ENCODE measurements at regions not wholly inside any gene's neighbourhood (a gene's known extent, or its start where the extent isn't known, plus 50 kb on each side); places are given as distances from the start of the nearest gene placed in this dataset.

- POLR2A ChIA-PET = no interaction called here
- Histone ChIP-seq H3K36me3 (ENCODE audit: control insufficient read depth, insufficient read depth, low read length) (no peaks in the 10 kb centered on the region), H3K4me3 (ENCODE audit: low read depth, low read length) (no peak overlapping the region), H3K27me3 (ENCODE audit: control insufficient read depth, insufficient read depth, low read length) (no peaks in the 10 kb centered on the region)
- no peak for DNase-seq (ENCODE audit: low read depth)
- CTCF ChIA-PET = interaction anchor here (1.5 kb wide), 1 partner anchor 9 kb away, joined by 3 read pairs; no protein-coding TSS in a partner anchor
- no peak for TF ChIP-seq CTCF (IDR thresholded peaks at IDR 0.05; ENCODE audit: insufficient read depth, low read depth, low read length)
Measured at GRCh38 chr12:76223869-76224268, 124.3 kb downstream of the BBS10 start.

GRCh38 chr12:76220980-76221379 lies 127.2 kb downstream of the BBS10 start:
- Histone ChIP-seq H3K4me3 (ENCODE audit: low read depth, low read length) (no peak overlapping the region), H3K36me3 (ENCODE audit: control insufficient read depth, insufficient read depth, low read length) (no peaks in the 10 kb centered on the region), H3K27me3 (ENCODE audit: control insufficient read depth, insufficient read depth, low read length) (no peaks in the 10 kb centered on the region)
- no peak for TF ChIP-seq CTCF (IDR thresholded peaks at IDR 0.05; ENCODE audit: insufficient read depth, low read depth, low read length)
- CTCF ChIA-PET = no interaction called here
- POLR2A ChIA-PET = no interaction called here
- DNase-seq (ENCODE audit: low read depth) = no peak

GRCh38 chr12:76219806-76220205 lies 128.4 kb downstream of the BBS10 start:
- no peak for DNase-seq (ENCODE audit: low read depth)
- Histone ChIP-seq H3K36me3 (ENCODE audit: control insufficient read depth, insufficient read depth, low read length) (no peaks in the 10 kb centered on the region), H3K4me3 (ENCODE audit: low read depth, low read length) (no peak overlapping the region), H3K27me3 (ENCODE audit: control insufficient read depth, insufficient read depth, low read length) (no peaks in the 10 kb centered on the region)
- CTCF ChIA-PET = no interaction called here
- TF ChIP-seq CTCF (IDR thresholded peaks at IDR 0.05; ENCODE audit: insufficient read depth, low read depth, low read length) = no peak
- POLR2A ChIA-PET = no interaction called here

- ChIA-PET CTCF (interaction anchor here (0.6 kb wide), 1 partner anchor 1023 kb away, joined by 3 read pairs; no protein-coding TSS in a partner anchor), POLR2A (no interaction called here)
- H3K4me3 ChIP-seq (ENCODE audit: low read depth, low read length) = no peak overlapping the region
- DNase-seq (ENCODE audit: low read depth) = no peak
- TF ChIP-seq CTCF (IDR thresholded peaks at IDR 0.05; ENCODE audit: insufficient read depth, low read depth, low read length) = no peak
- H3K27me3 ChIP-seq (ENCODE audit: control insufficient read depth, insufficient read depth, low read length) = no peaks in the 10 kb centered on the region
- H3K36me3 ChIP-seq (ENCODE audit: control insufficient read depth, insufficient read depth, low read length) = no peaks in the 10 kb centered on the region
Measured at GRCh38 chr12:76216585-76217472, 131.4 kb downstream of the BBS10 start.

GRCh38 chr12:76208129-76208528 lies 123.6 kb upstream of the NAP1L1 start:
- H3K36me3 ChIP-seq (ENCODE audit: control insufficient read depth, insufficient read depth, low read length) = no peaks in the 10 kb centered on the region
- H3K4me3 ChIP-seq (ENCODE audit: low read depth, low read length) = no peak overlapping the region
- CTCF ChIA-PET = interaction anchor here (0.6 kb wide), 1 partner anchor 40 kb away, joined by 4 read pairs; no protein-coding TSS in a partner anchor
- DNase-seq (ENCODE audit: low read depth) = no peak
- POLR2A ChIA-PET = no interaction called here
- no peaks in the 10 kb centered on the region for H3K27me3 ChIP-seq (ENCODE audit: control insufficient read depth, insufficient read depth, low read length)
- TF ChIP-seq CTCF (IDR thresholded peaks at IDR 0.05; ENCODE audit: insufficient read depth, low read depth, low read length) = no peak

Measured in BJ (cell line).